ENCODE measurements at regions not wholly inside any gene's neighbourhood (a gene's known extent, or its start where the extent isn't known, plus 50 kb on each side); places are given as distances from the start of the nearest gene placed in this dataset.

GRCh38 chr6:140711019-140711613 lies 1336.7 kb upstream of the CITED2 start:
- TF ChIP-seq CTCF (IDR thresholded peaks at IDR 0.05; ENCODE audit: poor library complexity, severe bottlenecking), result no peak
- TF ChIP-seq EZH2 (IDR thresholded peaks at IDR 0.05; ENCODE audit: borderline replicate concordance, insufficient read depth, low read length, poor library complexity, severe bottlenecking), result no peak
- no peak for TF ChIP-seq POLR2AphosphoS5 (IDR thresholded peaks at IDR 0.05)
- no peak for TF ChIP-seq EP300 (conservative IDR thresholded peaks at IDR 0.05; ENCODE audit: poor library complexity, severe bottlenecking)
- TF ChIP-seq MXI1 (conservative IDR thresholded peaks at IDR 0.05; ENCODE audit: poor library complexity, severe bottlenecking), result no peak

All from neural cell (in vitro differentiated cells).